PC-3 (cell line): ENCODE measurements at regions not wholly inside any gene's neighbourhood (a gene's known extent, or its start where the extent isn't known, plus 50 kb on each side); places are given as distances from the start of the nearest gene placed in this dataset.
"Not testable (repeated sequence)": the region's sequence is repeated elsewhere in the genome, so short reads cannot be mapped to it uniquely, and the experiment has no call there.

ENCODE experiments used
- ATAC-seq: fragments of 200-7000 bp; cut with Tn5 transposase; 2 replicates; pipeline ENCODE4 v1.9.1; 2020; ENCODE audit warnings: mild to moderate bottlenecking, moderate library complexity
- BruUV-seq: library from RNA; stranded (reverse); fragments of 400-500 nt; replicated peaks from 2 replicates; lab custom pipeline; 2021; lab: Mats Ljungman, UMichigan
- CTCF ChIA-PET: fragments of 300-600 bp; sonication (Branson Sonifier 250); formaldehyde crosslinking; loops from one replicate; lab custom pipeline; 2022; ENCODE audit warnings: antibody characterized with exemption; lab: Charles Lee
- POLR2A ChIA-PET: fragments of 300-600 bp; sonication (Branson Sonifier 250); formaldehyde crosslinking; loops from one replicate; lab custom pipeline; 2022; ENCODE audit warnings: antibody characterized with exemption; ENCODE audit not compliant: unreplicated experiment; lab: Charles Lee
- DNase-seq: peaks from one replicate; pipeline ENCODE4 v3.0.0-alpha.2; 2015
- H2AFZ ChIP-seq: fragments of 300-600 bp; sonication (generic); 2 replicates; pipeline ENCODE4 v1.6.0; 2016; ENCODE audit warnings: antibody characterized with exemption, low read length
- H3F3A ChIP-seq: fragments of 300-600 bp; sonication (generic); one replicate; pipeline ENCODE4 v1.6.0; 2017; ENCODE audit warnings: antibody characterized with exemption, low read length, control low read depth, mild to moderate bottlenecking; ENCODE audit not compliant: unreplicated experiment
- H3K27ac ChIP-seq: fragments of 300-600 bp; sonication (generic); 2 replicates; pipeline ENCODE4 v1.5.1; 2016; ENCODE audit warnings: mild to moderate bottlenecking, low read length
- H3K27me3 ChIP-seq: fragments of 300-600 bp; sonication (generic); 2 replicates; pipeline ENCODE4 v1.6.1; 2016; ENCODE audit warnings: low read length, mixed read lengths
- H3K36me3 ChIP-seq: fragments of 300-600 bp; sonication (generic); 2 replicates; pipeline ENCODE4 v1.6.1; 2016; ENCODE audit warnings: low read depth, mixed run types, low read length, mixed read lengths
- H3K4me1 ChIP-seq: fragments of 300-600 bp; sonication (generic); 2 replicates; pipeline ENCODE4 v1.5.1; 2016; ENCODE audit warnings: low read length; ENCODE audit not compliant: insufficient read depth
- H3K4me2 ChIP-seq: fragments of 300-600 bp; sonication (generic); 2 replicates; pipeline ENCODE4 v1.6.0; 2016; ENCODE audit warnings: low read length
- H3K4me3 ChIP-seq: fragments of 300-600 bp; sonication (generic); 2 replicates; pipeline ENCODE4 v1.5.1; 2016; ENCODE audit warnings: mild to moderate bottlenecking, low read length, mixed read lengths
- H3K79me2 ChIP-seq: fragments of 300-600 bp; sonication (generic); 2 replicates; pipeline ENCODE4 v1.6.1; 2017; ENCODE audit warnings: low read length, mixed read lengths
- H3K9ac ChIP-seq: fragments of 300-600 bp; sonication (generic); 2 replicates; pipeline ENCODE4 v1.6.0; 2016; ENCODE audit warnings: mild to moderate bottlenecking, low read length
- H3K9me2 ChIP-seq: fragments of 300-600 bp; sonication (generic); replicated peaks from 2 replicates; pipeline ENCODE4 v1.6.1; 2016; ENCODE audit warnings: mixed run types, low read length, mixed read lengths
- H3K9me3 ChIP-seq: fragments of 300-600 bp; sonication (generic); 2 replicates; pipeline ENCODE4 v1.6.1; 2016; ENCODE audit warnings: low read length, mixed read lengths
- H4K20me1 ChIP-seq: fragments of 300-600 bp; sonication (generic); 2 replicates; pipeline ENCODE4 v1.6.1; 2016; ENCODE audit warnings: low read length, mixed read lengths
- EZH2 ChIP-seq: fragments of 300-600 bp; sonication (generic); IDR thresholded peaks from one replicate; pipeline ENCODE4 v1.6.1; 2017; ENCODE audit warnings: antibody characterized with exemption, mild to moderate bottlenecking, low read length; ENCODE audit not compliant: unreplicated experiment
- EZH2phosphoT487 ChIP-seq: fragments of 300-600 bp; sonication (generic); IDR thresholded peaks from 2 replicates; pipeline ENCODE4 v1.6.1; 2018; ENCODE audit warnings: mild to moderate bottlenecking, antibody characterized with exemption, low read length, borderline replicate concordance
- intact Hi-C: fragments of 100-400 bp; cut with micrococcal nuclease; formaldehyde crosslinking; loops from 2 replicates; pipeline ENCODE4 v1.9.0; 2023
- TF ChIP-seq, protein P1 (sequence below): fragments of 300-600 bp; sonication (generic); conservative IDR thresholded peaks from 2 replicates; pipeline ENCODE4 v1.5.1; 2017; ENCODE audit warnings: antibody characterized with exemption, low read depth, mild to moderate bottlenecking, low read length

DNA sequence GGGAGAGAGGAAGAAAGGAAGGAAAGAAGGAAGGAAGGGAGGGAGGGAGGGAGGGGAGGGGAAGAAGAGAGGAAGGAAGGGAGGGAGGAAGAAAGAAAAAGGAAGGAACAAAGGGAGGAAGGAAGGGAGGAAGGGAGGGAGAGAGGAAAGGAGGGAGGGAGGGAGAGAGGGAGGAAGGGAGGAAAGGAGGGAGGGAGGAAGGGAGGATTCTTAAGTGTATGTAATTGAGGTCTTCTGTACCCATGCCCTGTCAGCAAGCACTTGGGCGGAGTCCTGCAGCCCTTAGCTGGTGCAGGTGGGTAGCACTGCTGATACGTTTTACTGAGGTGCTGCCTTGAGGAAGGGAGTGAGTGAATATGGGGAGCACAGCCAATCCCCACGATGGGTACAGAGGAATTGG is 56.9 kb upstream of the RASD2 start:
- Histone ChIP-seq H3K4me1 (peaks cover 30% of the 10 kb centered on the region), H3K4me2 (no peak overlapping the region), H3K27me3 (no peaks in the 10 kb centered on the region), H3K9me2 (no peaks in the 10 kb centered on the region), H2AFZ (no peak overlapping the region), H4K20me1 (no peaks in the 10 kb centered on the region), H3K36me3 (no peaks in the 10 kb centered on the region), H3K4me3 (no peak overlapping the region), H3F3A (no peaks in the 10 kb centered on the region), H3K9ac (no peak overlapping the region), H3K79me2 (no peaks in the 10 kb centered on the region), H3K9me3 (no peaks in the 10 kb centered on the region), H3K27ac (no peak overlapping the region)
- CTCF ChIA-PET, result no interaction called here
- DNase-seq (no peak), ATAC-seq (no peak)
- BruUV-seq, result no TSS peak
- no peak for TF ChIP-seq EZH2phosphoT487
- TF ChIP-seq, protein P1, sequence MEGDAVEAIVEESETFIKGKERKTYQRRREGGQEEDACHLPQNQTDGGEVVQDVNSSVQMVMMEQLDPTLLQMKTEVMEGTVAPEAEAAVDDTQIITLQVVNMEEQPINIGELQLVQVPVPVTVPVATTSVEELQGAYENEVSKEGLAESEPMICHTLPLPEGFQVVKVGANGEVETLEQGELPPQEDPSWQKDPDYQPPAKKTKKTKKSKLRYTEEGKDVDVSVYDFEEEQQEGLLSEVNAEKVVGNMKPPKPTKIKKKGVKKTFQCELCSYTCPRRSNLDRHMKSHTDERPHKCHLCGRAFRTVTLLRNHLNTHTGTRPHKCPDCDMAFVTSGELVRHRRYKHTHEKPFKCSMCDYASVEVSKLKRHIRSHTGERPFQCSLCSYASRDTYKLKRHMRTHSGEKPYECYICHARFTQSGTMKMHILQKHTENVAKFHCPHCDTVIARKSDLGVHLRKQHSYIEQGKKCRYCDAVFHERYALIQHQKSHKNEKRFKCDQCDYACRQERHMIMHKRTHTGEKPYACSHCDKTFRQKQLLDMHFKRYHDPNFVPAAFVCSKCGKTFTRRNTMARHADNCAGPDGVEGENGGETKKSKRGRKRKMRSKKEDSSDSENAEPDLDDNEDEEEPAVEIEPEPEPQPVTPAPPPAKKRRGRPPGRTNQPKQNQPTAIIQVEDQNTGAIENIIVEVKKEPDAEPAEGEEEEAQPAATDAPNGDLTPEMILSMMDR, result no peak
- no peak for TF ChIP-seq EZH2
- intact Hi-C loops, result no loop called here
- POLR2A ChIA-PET, result interaction anchor here (0.6 kb wide), 1 partner anchor 32 kb away, joined by 5 read pairs; no protein-coding TSS in a partner anchor

DNA sequence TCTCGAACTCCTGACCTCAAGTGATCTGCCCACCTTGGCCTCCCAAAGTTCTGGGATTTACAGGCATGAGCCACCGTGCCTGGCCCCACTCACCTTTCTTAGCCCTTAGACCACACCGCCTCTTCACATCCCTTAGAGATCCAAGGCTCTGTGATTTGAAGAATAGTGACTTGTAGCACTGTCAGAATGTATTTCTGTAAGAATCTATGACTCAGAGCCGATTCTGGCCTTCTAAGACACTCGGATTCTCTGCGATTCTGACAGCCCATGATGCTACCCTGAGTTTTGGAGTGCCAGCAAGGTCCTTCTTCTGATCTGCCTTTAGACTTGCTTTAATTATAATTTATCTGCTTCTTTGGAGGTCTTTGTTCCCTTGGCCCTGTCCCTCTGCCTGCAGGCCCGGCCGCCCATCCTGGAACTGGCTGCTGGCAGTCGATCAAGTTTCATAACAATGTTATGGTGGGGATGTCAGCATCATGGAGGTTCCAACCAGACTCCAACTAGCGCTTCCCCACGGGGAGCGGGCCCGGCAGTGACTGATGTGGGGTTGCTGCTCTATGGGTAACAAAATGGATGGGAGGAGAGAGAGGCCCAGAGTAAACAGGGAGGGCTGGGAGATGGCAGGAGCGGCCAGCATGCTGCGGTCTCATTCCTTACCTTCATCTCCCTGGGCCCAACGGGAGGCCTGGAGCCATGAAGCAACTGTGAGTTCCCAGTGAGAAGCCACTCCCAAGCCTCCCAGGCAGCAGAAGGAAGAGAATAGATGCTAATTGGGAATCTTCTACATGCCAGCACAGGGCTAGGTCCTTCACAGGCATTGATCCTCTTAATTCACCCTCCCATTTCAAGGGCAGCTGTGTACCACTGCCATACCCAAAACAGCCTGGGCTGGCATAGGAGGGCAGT is 55.7 kb upstream of the RASD2 start:
- Histone ChIP-seq H3K79me2 (no peaks in the 10 kb centered on the region), H4K20me1 (no peaks in the 10 kb centered on the region), H3K4me3 (no peak overlapping the region), H3K9ac (no peak overlapping the region), H3K36me3 (no peaks in the 10 kb centered on the region), H2AFZ (no peak overlapping the region), H3K9me2 (no peaks in the 10 kb centered on the region), H3K4me1 (peaks cover 28% of the 10 kb centered on the region), H3K9me3 (no peaks in the 10 kb centered on the region), H3K4me2 (no peak overlapping the region), H3K27ac (no peak overlapping the region), H3F3A (no peaks in the 10 kb centered on the region), H3K27me3 (no peaks in the 10 kb centered on the region)
- DNase-seq, result no peak
- ATAC-seq, result no peak
- TF ChIP-seq EZH2phosphoT487 (no peak), EZH2 (no peak)
- TF ChIP-seq, protein P1, result no peak
- BruUV-seq, result no TSS peak
- ChIA-PET CTCF (no interaction called here), POLR2A (no interaction called here)
- intact Hi-C loops, result no loop called here

DNA sequence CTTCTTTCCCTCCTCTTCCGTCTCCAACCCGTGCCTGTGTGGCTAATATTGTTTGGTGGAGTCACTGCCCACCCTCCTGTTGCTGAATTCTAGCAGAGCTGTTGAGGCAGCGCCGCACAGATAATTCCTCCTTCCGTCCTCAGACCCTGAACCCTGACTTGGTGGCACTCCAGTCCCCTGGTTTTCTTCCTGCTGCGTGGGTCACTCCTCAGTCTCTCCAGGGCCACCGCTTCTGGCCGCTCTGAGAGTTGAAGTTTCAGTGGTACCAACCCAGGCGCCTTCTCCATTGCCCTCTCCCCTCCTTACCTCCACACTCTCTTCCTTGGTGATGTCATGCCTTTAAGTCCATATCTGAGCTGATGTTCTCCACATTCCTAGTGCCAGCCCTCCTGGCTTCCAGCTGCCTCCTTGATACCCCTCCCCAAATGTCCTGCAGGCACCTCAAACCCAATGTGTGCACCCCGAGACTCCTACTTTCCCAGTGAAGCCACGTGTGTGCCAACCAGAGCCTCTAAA is 54.5 kb upstream of the RASD2 start:
- ChIA-PET CTCF (no interaction called here), POLR2A (no interaction called here)
- no peaks in the 10 kb centered on the region for H3F3A ChIP-seq
- DNase-seq (no peak), ATAC-seq (no peak)
- H4K20me1 ChIP-seq, result no peaks in the 10 kb centered on the region
- intact Hi-C loops, result no loop called here
- H3K9ac ChIP-seq, result no peak overlapping the region
- H3K27me3 ChIP-seq, result no peaks in the 10 kb centered on the region
- BruUV-seq, result no TSS peak
- no peak overlapping the region for H3K4me2 ChIP-seq
- H3K9me2 ChIP-seq, result no peaks in the 10 kb centered on the region
- no peaks in the 10 kb centered on the region for H3K79me2 ChIP-seq
- H3K36me3 ChIP-seq, result no peaks in the 10 kb centered on the region
- no peak overlapping the region for H3K27ac ChIP-seq
- TF ChIP-seq, protein P1, result no peak
- no peak for TF ChIP-seq EZH2
- TF ChIP-seq EZH2phosphoT487, result no peak
- no peaks in the 10 kb centered on the region for H3K9me3 ChIP-seq
- H3K4me1 ChIP-seq, result peaks cover 15% of the 10 kb centered on the region
- no peak overlapping the region for H3K4me3 ChIP-seq
- no peak overlapping the region for H2AFZ ChIP-seq

DNA sequence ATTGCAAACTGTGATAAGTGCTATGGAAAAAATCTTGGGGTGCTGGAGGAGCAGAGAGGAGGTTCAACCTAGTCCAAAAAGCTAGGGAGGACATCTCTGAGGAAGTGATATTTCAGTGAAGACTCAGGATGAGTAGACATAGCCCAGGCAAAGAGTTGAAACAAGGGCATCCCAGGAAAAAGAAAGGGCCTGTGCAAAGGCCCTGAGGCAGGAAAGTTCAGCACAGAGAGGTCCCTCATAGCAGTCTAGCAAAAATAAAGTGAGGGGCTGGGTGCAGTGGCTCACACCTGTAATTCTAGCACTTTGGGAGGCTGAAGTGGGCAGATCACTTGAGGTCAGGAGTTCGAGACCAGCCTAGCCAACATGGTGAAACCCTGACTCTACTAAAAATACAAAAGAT is 53.0 kb upstream of the RASD2 start:
- H3K9me3 ChIP-seq, H2AFZ ChIP-seq, H3K4me3 ChIP-seq, H3K4me1 ChIP-seq, H3K9ac ChIP-seq, intact Hi-C loops, H3K4me2 ChIP-seq, DNase-seq, BruUV-seq, H4K20me1 ChIP-seq, H3K27me3 ChIP-seq, H3K27ac ChIP-seq, POLR2A ChIA-PET, CTCF ChIA-PET, H3K9me2 ChIP-seq, H3K79me2 ChIP-seq, H3K36me3 ChIP-seq, H3F3A ChIP-seq, ATAC-seq: not testable (repeated sequence)
